Fibroblast of lung (primary cell): ENCODE measurements at regions not wholly inside any gene's neighbourhood (a gene's known extent, or its start where the extent isn't known, plus 50 kb on each side); places are given as distances from the start of the nearest gene placed in this dataset.

Experiments
- CTCF ChIP-seq, 2 donors: IDR thresholded peaks in 1 of 2; conservative IDR thresholded peaks in 1 of 2; 1 replicate in 1 of 2; 2 replicates in 1 of 2; pipeline ENCODE4 v1.5.1; 2011 to 2012; ENCODE audit warnings: low read length in 2 of 2, control low read depth in 1 of 2, inconsistent platforms in 1 of 2, low read depth in 1 of 2, mild to moderate bottlenecking in 1 of 2
- EZH2 ChIP-seq: IDR thresholded peaks from 2 replicates; pipeline ENCODE4 v1.5.1; 2012; ENCODE audit warnings: low read length, control low read depth, mild to moderate bottlenecking; ENCODE audit errors: missing control alignments

- TF ChIP-seq CTCF (conservative IDR thresholded peaks at IDR 0.05 in 1 of 2, IDR thresholded peaks at IDR 0.05 in 1 of 2; ENCODE audit: low read depth in 1 of 2, low read length in 2 of 2): no peak
- TF ChIP-seq EZH2: no peak
These were observed 720.9 kb downstream of the BRD1 start for GRCh38 chr22:49106842-49107152.
